ENCODE measurements at regions not wholly inside any gene's neighbourhood (a gene's known extent, or its start where the extent isn't known, plus 50 kb on each side); places are given as distances from the start of the nearest gene placed in this dataset.

GRCh38 chr5:155136216-155136850, 122.8 kb downstream of the KIF4B start:
- Mint-ChIP-seq H3K27me3 (peaks cover 29% of the 10 kb centered on the region), H3K27ac (no peak overlapping the region), H3K36me3 (ENCODE audit: low read depth) (no peaks in the 10 kb centered on the region), H3K4me1 (ENCODE audit: low read depth) (no peaks in the 10 kb centered on the region), H3K4me3 (no peak overlapping the region), H3K9me3 (no peaks in the 10 kb centered on the region)
- CTCF ChIA-PET, result no interaction called here
- DNase-seq (no peak), ATAC-seq (no peak)
- POLR2A ChIA-PET, result interaction anchor here (1.0 kb wide), 1 partner anchor 11 kb away, joined by 3 read pairs; no protein-coding TSS in a partner anchor
- TF ChIP-seq CTCF (IDR thresholded peaks at IDR 0.05), result no peak
- intact Hi-C loops (cut with micrococcal nuclease), result no loop called here

- intact Hi-C loops (cut with micrococcal nuclease), result no loop called here
- no peaks in the 10 kb centered on the region for H3K4me1 Mint-ChIP-seq (ENCODE audit: low read depth)
- CTCF ChIA-PET, result interaction anchor here (0.9 to 2.4 kb wide), 3 partner anchors 8 to 10 kb away, joined by 3 to 10 read pairs (median 5); no protein-coding TSS in a partner anchor
- H3K27ac Mint-ChIP-seq, result no peak overlapping the region
- no peak overlapping the region for H3K4me3 Mint-ChIP-seq
- no peak for ATAC-seq
- no peak for DNase-seq
- H3K9me3 Mint-ChIP-seq, result no peaks in the 10 kb centered on the region
- peaks cover 26% of the 10 kb centered on the region for H3K27me3 Mint-ChIP-seq
- no peak for TF ChIP-seq CTCF (IDR thresholded peaks at IDR 0.05)
- no peaks in the 10 kb centered on the region for H3K36me3 Mint-ChIP-seq (ENCODE audit: low read depth)
- POLR2A ChIA-PET, result no interaction called here
Measured at GRCh38 chr5:155137683-155138082, 124.1 kb downstream of the KIF4B start.

GRCh38 chr5:155140646-155141045, 127.1 kb downstream of the KIF4B start:
- no peaks in the 10 kb centered on the region for H3K9me3 Mint-ChIP-seq
- no peaks in the 10 kb centered on the region for H3K36me3 Mint-ChIP-seq (ENCODE audit: low read depth)
- no peak for TF ChIP-seq CTCF (IDR thresholded peaks at IDR 0.05)
- H3K4me3 Mint-ChIP-seq, result no peak overlapping the region
- peaks cover 14% of the 10 kb centered on the region for H3K27me3 Mint-ChIP-seq
- H3K27ac Mint-ChIP-seq, result no peak overlapping the region
- ChIA-PET CTCF (no interaction called here), POLR2A (no interaction called here)
- ATAC-seq (no peak), DNase-seq (no peak)
- intact Hi-C loops (cut with micrococcal nuclease), result no loop called here
- H3K4me1 Mint-ChIP-seq (ENCODE audit: low read depth), result no peaks in the 10 kb centered on the region

- Mint-ChIP-seq H3K27ac (no peak overlapping the region), H3K4me1 (ENCODE audit: low read depth) (no peaks in the 10 kb centered on the region), H3K36me3 (ENCODE audit: low read depth) (no peaks in the 10 kb centered on the region), H3K4me3 (no peak overlapping the region), H3K27me3 (peaks cover 4% of the 10 kb centered on the region), H3K9me3 (no peaks in the 10 kb centered on the region)
- intact Hi-C loops (cut with micrococcal nuclease), result no loop called here
- CTCF ChIA-PET, result no interaction called here
- DNase-seq, result no peak
- TF ChIP-seq CTCF (IDR thresholded peaks at IDR 0.05), result no peak
- POLR2A ChIA-PET, result no interaction called here
- no peak for ATAC-seq
Measured at GRCh38 chr5:155144956-155145355, 131.4 kb downstream of the KIF4B start.

GRCh38 chr5:155147222-155147621, 133.7 kb downstream of the KIF4B start:
- TF ChIP-seq CTCF (IDR thresholded peaks at IDR 0.05), result peak; percentile 29
- no peaks in the 10 kb centered on the region for H3K4me1 Mint-ChIP-seq (ENCODE audit: low read depth)
- POLR2A ChIA-PET, result interaction anchor here (0.9 kb wide), 1 partner anchor 11 kb away, joined by 3 read pairs; no protein-coding TSS in a partner anchor
- H3K9me3 Mint-ChIP-seq, result no peaks in the 10 kb centered on the region
- ATAC-seq (no peak), DNase-seq (no peak)
- peaks cover 4% of the 10 kb centered on the region for H3K27me3 Mint-ChIP-seq
- CTCF ChIA-PET, result interaction anchor here (0.7 to 0.9 kb wide), 2 partner anchors 9 to 12 kb away, joined by 4 to 5 read pairs; no protein-coding TSS in a partner anchor
- no peaks in the 10 kb centered on the region for H3K36me3 Mint-ChIP-seq (ENCODE audit: low read depth)
- intact Hi-C loops (cut with micrococcal nuclease), result no loop called here
- H3K27ac Mint-ChIP-seq, result no peak overlapping the region
- H3K4me3 Mint-ChIP-seq, result no peak overlapping the region

All from activated CD8-positive, alpha-beta T cell treated with anti-CD3 and anti-CD28 coated beads for 36 hours (primary cell).